Caco-2 (cell line): ENCODE measurements at regions not wholly inside any gene's neighbourhood (a gene's known extent, or its start where the extent isn't known, plus 50 kb on each side); places are given as distances from the start of the nearest gene placed in this dataset.

Source experiments
- BruUV-seq: library from RNA; stranded (reverse); fragments of 400-500 nt; replicated peaks from 2 replicates; lab custom pipeline; 2021; lab: Mats Ljungman, UMichigan
- CTCF ChIA-PET: fragments of 300-600 bp; sonication (Branson Sonifier 250); formaldehyde crosslinking; loops from one replicate; lab custom pipeline; 2022; ENCODE audit warnings: antibody characterized with exemption; lab: Charles Lee
- POLR2A ChIA-PET: fragments of 300-600 bp; sonication (Branson Sonifier 250); formaldehyde crosslinking; loops from one replicate; lab custom pipeline; 2022; ENCODE audit warnings: antibody characterized with exemption; lab: Charles Lee
- DNase-seq, 2 experiments: peaks; one replicate each; pipeline versions ENCODE4 v3.0.0 to v3.0.0-alpha.2; 2020 to 2022
- H3K27me3 ChIP-seq: replicated peaks from 2 replicates; pipeline ENCODE4 v1.6.0; 2011; ENCODE audit warnings: low read length; ENCODE audit not compliant: control insufficient read depth, insufficient read depth
- H3K36me3 ChIP-seq: 2 replicates; pipeline ENCODE4 v1.5.1; 2011; ENCODE audit warnings: low read length; ENCODE audit not compliant: control insufficient read depth, insufficient read depth
- H3K4me1 ChIP-seq: fragments of 250-450 bp; sonication (Bioruptor Pico); 2 replicates; pipeline ENCODE4 v1.5.1; 2020; ENCODE audit warnings: mild to moderate bottlenecking
- H3K4me3 ChIP-seq: 2 replicates; pipeline ENCODE4 v1.5.1; 2011; ENCODE audit warnings: low read depth, mild to moderate bottlenecking, control low read depth, low read length
- H3K9me3 ChIP-seq: fragments of 250-450 bp; sonication (Bioruptor Pico); 2 replicates; pipeline ENCODE4 v1.5.1; 2020; ENCODE audit warnings: mild to moderate bottlenecking, moderate library complexity
- H3K27ac Mint-ChIP-seq: one replicate; pipeline ENCODE4 v1.8.0; 2022; ENCODE audit warnings: mixed read lengths; ENCODE audit not compliant: unreplicated experiment
- H3K27me3 Mint-ChIP-seq: one replicate; pipeline ENCODE4 v1.8.0; 2022; ENCODE audit warnings: mixed read lengths; ENCODE audit not compliant: insufficient read depth, unreplicated experiment
- H3K36me3 Mint-ChIP-seq: one replicate; pipeline ENCODE4 v1.8.0; 2022; ENCODE audit warnings: mild to moderate bottlenecking, mixed read lengths; ENCODE audit not compliant: insufficient read depth, unreplicated experiment
- H3K4me1 Mint-ChIP-seq: one replicate; pipeline ENCODE4 v1.8.0; 2022; ENCODE audit warnings: low read depth, mixed read lengths; ENCODE audit not compliant: unreplicated experiment
- H3K4me3 Mint-ChIP-seq: one replicate; pipeline ENCODE4 v1.8.0; 2022; ENCODE audit warnings: mild to moderate bottlenecking, moderate library complexity, mixed read lengths; ENCODE audit not compliant: unreplicated experiment
- H3K9me3 Mint-ChIP-seq: one replicate; pipeline ENCODE4 v1.8.0; 2022; ENCODE audit warnings: mixed read lengths; ENCODE audit not compliant: unreplicated experiment
- intact Hi-C: fragments of 100-400 bp; cut with micrococcal nuclease; formaldehyde crosslinking; loops from one replicate; pipeline ENCODE4 v1.10.0; 2022; ENCODE audit not compliant: unreplicated experiment
- TF ChIP-seq, protein P1 (sequence below), 2 experiments: fragments of 200-600 bp in 1 of 2; IDR thresholded peaks; 1 replicate in 1 of 2; 2 replicates in 1 of 2; pipeline versions ENCODE4 v1.5.1 to v1.8.0; 2011 to 2022; ENCODE audit warnings: antibody characterized with exemption in 1 of 2, control low read depth in 1 of 2, inconsistent platforms in 1 of 2, low read depth in 1 of 2, low read length in 1 of 2, mild to moderate bottlenecking in 1 of 2, moderate library complexity in 1 of 2; ENCODE audit not compliant: insufficient read depth in 1 of 2, severe bottlenecking in 1 of 2, unreplicated experiment in 1 of 2

DNA sequence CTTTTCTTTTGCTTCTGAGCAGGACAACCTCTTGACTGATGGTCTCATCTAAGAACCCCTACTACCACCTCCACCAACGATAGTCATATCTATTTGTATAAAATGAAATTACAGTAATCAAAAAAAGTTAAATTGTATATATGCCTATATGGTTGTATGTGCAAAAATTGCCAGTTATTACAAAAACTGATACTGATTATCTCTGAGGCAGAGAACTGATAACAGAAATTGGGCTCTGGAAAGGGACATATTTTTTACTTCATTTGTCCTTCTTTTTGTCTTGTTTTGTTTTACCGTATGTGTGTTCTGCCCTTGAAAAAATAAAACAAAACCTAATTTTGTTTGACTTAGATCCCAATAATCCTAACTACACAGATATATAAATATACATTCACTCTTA lies 574.4 kb upstream of the NOX3 start:
- Histone ChIP-seq H3K27me3 (no peaks in the 10 kb centered on the region), H3K36me3 (no peaks in the 10 kb centered on the region), H3K4me3 (no peak overlapping the region), H3K9me3 (peaks cover 8% of the 10 kb centered on the region), H3K4me1 (no peaks in the 10 kb centered on the region)
- CTCF ChIA-PET: no interaction called here
- POLR2A ChIA-PET: no interaction called here
- BruUV-seq: no TSS peak
- Mint-ChIP-seq H3K9me3 (peaks cover 14% of the 10 kb centered on the region), H3K27ac (no peak overlapping the region), H3K36me3 (no peaks in the 10 kb centered on the region), H3K27me3 (no peaks in the 10 kb centered on the region), H3K4me3 (no peak overlapping the region), H3K4me1 (no peaks in the 10 kb centered on the region)
- TF ChIP-seq, protein P1, sequence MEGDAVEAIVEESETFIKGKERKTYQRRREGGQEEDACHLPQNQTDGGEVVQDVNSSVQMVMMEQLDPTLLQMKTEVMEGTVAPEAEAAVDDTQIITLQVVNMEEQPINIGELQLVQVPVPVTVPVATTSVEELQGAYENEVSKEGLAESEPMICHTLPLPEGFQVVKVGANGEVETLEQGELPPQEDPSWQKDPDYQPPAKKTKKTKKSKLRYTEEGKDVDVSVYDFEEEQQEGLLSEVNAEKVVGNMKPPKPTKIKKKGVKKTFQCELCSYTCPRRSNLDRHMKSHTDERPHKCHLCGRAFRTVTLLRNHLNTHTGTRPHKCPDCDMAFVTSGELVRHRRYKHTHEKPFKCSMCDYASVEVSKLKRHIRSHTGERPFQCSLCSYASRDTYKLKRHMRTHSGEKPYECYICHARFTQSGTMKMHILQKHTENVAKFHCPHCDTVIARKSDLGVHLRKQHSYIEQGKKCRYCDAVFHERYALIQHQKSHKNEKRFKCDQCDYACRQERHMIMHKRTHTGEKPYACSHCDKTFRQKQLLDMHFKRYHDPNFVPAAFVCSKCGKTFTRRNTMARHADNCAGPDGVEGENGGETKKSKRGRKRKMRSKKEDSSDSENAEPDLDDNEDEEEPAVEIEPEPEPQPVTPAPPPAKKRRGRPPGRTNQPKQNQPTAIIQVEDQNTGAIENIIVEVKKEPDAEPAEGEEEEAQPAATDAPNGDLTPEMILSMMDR (IDR thresholded peaks at IDR 0.05; ENCODE audit: insufficient read depth in 1 of 2, low read depth in 1 of 2, low read length in 1 of 2, severe bottlenecking in 1 of 2, unreplicated experiment in 1 of 2): no peak
- no peak for DNase-seq
- intact Hi-C loops: no loop called here

DNA sequence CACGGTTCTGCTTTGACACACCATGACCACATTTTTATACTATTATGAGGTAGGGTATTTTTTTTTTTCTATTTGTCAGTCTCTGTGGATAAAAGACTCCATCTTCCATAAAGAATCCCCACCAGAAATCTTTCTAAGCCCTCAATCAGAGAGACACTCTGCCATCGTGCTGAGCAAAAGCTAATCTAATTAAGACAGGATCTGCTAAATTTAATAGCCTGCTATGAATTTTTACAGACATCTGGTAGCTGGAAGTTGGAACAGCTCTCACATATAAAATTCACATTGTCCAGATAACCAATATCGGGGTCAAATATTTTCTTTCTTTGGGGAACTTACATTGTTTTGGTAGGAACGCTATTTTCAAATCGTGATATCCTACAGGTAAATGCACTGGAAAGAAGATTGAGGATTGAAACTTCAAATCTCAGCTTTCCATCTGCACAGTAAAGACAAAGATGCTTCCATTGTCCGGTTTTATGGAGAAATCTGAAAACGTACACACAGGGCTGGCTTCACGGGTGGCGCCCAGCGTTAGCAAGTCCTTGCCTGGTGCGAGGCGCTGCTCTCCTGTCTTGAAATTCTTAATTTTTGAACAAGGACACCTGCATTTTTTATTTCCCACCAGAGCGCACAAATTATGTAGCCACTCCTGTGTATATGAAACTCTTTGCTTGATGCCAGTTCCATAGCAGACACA lies 573.8 kb upstream of the NOX3 start:
- no TSS peak for BruUV-seq
- H3K4me3 ChIP-seq: no peak overlapping the region
- intact Hi-C loops: no loop called here
- H3K36me3 ChIP-seq: no peaks in the 10 kb centered on the region
- no peak overlapping the region for H3K27ac Mint-ChIP-seq
- ChIA-PET CTCF (no interaction called here), POLR2A (no interaction called here)
- no peaks in the 10 kb centered on the region for H3K27me3 ChIP-seq
- H3K4me3 Mint-ChIP-seq: no peak overlapping the region
- peaks cover 8% of the 10 kb centered on the region for H3K9me3 ChIP-seq
- no peaks in the 10 kb centered on the region for H3K27me3 Mint-ChIP-seq
- no peak for DNase-seq
- no peaks in the 10 kb centered on the region for H3K36me3 Mint-ChIP-seq
- no peaks in the 10 kb centered on the region for H3K4me1 Mint-ChIP-seq
- TF ChIP-seq, protein P1 (IDR thresholded peaks at IDR 0.05; ENCODE audit: insufficient read depth in 1 of 2, low read depth in 1 of 2, low read length in 1 of 2, severe bottlenecking in 1 of 2, unreplicated experiment in 1 of 2): no peak
- H3K9me3 Mint-ChIP-seq: peaks cover 16% of the 10 kb centered on the region
- H3K4me1 ChIP-seq: no peaks in the 10 kb centered on the region

DNA sequence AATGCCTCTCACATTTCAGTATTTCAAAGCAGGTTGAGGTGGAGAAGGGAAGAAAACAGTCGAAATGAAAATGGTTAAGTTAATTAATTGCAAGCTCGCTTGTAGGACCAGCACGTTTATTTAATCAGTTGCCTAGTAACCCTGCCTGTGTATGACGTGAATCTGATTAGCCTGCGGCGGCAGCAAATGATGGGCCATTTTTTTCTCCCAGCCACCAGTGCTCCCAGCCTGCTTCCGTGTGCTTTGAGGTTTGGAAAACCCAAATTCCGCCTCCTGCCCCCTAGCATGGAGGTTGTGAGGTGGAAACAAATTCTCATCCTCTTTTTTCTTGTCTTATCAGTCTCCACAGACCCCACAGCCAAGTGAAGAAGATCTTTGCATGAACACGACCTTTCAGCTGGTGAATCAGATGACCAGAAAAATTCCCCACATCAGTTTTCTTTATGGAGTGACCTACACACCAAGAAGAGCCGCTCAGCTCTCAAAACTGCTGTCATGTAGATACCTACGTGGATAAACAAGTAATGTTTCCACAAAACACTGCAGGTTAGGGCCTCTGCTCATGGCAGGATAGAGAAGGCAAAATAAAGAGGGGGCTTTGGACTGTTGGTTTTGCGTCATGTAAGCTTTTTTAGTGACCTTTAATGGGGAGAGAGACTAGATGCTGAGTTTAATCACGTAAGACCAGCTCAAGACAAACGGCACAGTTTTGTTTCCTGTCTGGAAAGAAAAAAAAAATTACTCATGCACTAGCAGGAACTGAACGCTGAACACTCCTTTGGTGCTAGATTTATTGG lies 572.9 kb upstream of the NOX3 start:
- H3K9me3 Mint-ChIP-seq: peaks cover 23% of the 10 kb centered on the region
- ChIA-PET CTCF (no interaction called here), POLR2A (no interaction called here)
- TF ChIP-seq, protein P1 (IDR thresholded peaks at IDR 0.05; ENCODE audit: insufficient read depth in 1 of 2, low read depth in 1 of 2, low read length in 1 of 2, severe bottlenecking in 1 of 2, unreplicated experiment in 1 of 2): no peak
- no peak overlapping the region for H3K4me3 Mint-ChIP-seq
- H3K4me1 Mint-ChIP-seq: no peaks in the 10 kb centered on the region
- DNase-seq: no peak
- Histone ChIP-seq H3K27me3 (no peaks in the 10 kb centered on the region), H3K36me3 (no peaks in the 10 kb centered on the region), H3K9me3 (peaks cover 2% of the 10 kb centered on the region; the same call in 1 of the 2 replicates), H3K4me3 (no peak overlapping the region), H3K4me1 (no peaks in the 10 kb centered on the region)
- no peak overlapping the region for H3K27ac Mint-ChIP-seq
- no peaks in the 10 kb centered on the region for H3K27me3 Mint-ChIP-seq
- no TSS peak for BruUV-seq
- intact Hi-C loops: no loop called here
- H3K36me3 Mint-ChIP-seq: no peaks in the 10 kb centered on the region
